ENCODE measurements at regions not wholly inside any gene's neighbourhood (a gene's known extent, or its start where the extent isn't known, plus 50 kb on each side); places are given as distances from the start of the nearest gene placed in this dataset.

DNA sequence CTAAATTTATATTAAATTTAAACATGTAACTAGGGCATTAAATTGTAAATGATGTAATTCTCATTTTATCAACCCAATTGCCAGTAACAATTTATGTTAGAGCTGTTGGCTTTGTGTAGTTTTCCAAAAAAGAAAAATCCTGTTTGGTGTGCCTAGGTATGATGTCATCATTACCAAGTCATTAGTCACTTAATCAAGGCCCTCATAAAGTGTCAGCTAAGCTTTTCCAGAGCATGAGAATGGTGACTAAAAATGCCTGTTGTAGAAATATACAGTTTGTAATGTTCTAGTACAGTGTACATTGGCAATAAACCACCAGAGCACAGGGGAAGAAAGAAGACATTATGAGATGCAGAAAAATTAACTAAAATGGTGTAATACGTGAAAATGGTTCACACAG is 593.8 kb upstream of the ANKRD30A start:
- TF ChIP-seq, protein P1, sequence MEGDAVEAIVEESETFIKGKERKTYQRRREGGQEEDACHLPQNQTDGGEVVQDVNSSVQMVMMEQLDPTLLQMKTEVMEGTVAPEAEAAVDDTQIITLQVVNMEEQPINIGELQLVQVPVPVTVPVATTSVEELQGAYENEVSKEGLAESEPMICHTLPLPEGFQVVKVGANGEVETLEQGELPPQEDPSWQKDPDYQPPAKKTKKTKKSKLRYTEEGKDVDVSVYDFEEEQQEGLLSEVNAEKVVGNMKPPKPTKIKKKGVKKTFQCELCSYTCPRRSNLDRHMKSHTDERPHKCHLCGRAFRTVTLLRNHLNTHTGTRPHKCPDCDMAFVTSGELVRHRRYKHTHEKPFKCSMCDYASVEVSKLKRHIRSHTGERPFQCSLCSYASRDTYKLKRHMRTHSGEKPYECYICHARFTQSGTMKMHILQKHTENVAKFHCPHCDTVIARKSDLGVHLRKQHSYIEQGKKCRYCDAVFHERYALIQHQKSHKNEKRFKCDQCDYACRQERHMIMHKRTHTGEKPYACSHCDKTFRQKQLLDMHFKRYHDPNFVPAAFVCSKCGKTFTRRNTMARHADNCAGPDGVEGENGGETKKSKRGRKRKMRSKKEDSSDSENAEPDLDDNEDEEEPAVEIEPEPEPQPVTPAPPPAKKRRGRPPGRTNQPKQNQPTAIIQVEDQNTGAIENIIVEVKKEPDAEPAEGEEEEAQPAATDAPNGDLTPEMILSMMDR (IDR thresholded peaks at IDR 0.05): no peak
- TF ChIP-seq POLR2AphosphoS5 (IDR thresholded peaks at IDR 0.05) (no peak), EP300 (IDR thresholded peaks at IDR 0.05) (no peak), POLR2A (IDR thresholded peaks at IDR 0.05) (no peak)

All from upper lobe of left lung (tissue), 4 donors.